ENCODE measurements at regions not wholly inside any gene's neighbourhood (a gene's known extent, or its start where the extent isn't known, plus 50 kb on each side); places are given as distances from the start of the nearest gene placed in this dataset.

DNA sequence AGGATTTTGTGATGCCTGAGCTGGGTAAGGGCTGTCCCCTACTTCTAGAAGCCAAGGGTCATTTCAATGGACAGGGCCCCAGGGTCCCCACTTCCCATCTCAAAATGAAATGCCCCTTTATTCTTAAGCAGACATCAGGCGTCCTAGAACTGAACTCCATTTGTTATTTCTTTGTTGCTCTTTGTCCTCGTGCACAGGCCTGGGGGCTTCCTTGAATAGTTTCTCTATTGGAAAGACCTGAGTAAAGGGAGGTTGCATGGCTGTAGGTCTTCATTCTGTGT, 311.4 kb upstream of the ZNF32 start:
- TF ChIP-seq, protein P1, sequence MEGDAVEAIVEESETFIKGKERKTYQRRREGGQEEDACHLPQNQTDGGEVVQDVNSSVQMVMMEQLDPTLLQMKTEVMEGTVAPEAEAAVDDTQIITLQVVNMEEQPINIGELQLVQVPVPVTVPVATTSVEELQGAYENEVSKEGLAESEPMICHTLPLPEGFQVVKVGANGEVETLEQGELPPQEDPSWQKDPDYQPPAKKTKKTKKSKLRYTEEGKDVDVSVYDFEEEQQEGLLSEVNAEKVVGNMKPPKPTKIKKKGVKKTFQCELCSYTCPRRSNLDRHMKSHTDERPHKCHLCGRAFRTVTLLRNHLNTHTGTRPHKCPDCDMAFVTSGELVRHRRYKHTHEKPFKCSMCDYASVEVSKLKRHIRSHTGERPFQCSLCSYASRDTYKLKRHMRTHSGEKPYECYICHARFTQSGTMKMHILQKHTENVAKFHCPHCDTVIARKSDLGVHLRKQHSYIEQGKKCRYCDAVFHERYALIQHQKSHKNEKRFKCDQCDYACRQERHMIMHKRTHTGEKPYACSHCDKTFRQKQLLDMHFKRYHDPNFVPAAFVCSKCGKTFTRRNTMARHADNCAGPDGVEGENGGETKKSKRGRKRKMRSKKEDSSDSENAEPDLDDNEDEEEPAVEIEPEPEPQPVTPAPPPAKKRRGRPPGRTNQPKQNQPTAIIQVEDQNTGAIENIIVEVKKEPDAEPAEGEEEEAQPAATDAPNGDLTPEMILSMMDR (conservative IDR thresholded peaks at IDR 0.05; ENCODE audit: low read depth, low read length) = no peak
- H3K4me3 ChIP-seq (ENCODE audit: low read length) = no peak overlapping the region
- DNase-seq (ENCODE audit: low read depth) = no peak

- DNase-seq (ENCODE audit: low read depth) = no peak
- TF ChIP-seq, protein P1 (conservative IDR thresholded peaks at IDR 0.05; ENCODE audit: low read depth, low read length) = no peak
- no peak overlapping the region for H3K4me3 ChIP-seq (ENCODE audit: low read length)
Measured at GRCh38 chr10:43959364-43960134, 310.9 kb upstream of the ZNF32 start.

DNA sequence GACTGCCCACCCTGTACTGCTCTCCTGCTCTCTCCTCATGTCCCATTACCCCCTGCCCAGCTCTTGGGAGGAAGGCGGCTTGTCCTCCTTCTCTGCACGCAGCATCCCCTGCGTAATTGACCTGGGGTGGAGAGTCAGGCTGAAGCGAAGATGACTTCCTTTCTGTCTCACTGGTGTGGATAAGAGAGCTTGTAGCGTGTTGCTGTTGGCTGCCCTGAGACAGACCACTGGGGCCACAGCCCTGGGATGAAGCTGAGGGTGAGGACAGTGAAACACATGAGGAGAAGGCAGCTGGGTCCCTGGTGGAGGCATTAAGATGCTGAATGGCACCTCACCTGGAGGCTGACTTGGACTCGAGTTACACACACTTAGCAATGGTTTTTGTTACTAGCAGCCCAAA, 310.3 kb upstream of the ZNF32 start:
- no peak overlapping the region for H3K4me3 ChIP-seq (ENCODE audit: low read length)
- TF ChIP-seq, protein P1 (conservative IDR thresholded peaks at IDR 0.05; ENCODE audit: low read depth, low read length) = no peak
- DNase-seq (ENCODE audit: low read depth) = no peak

GRCh38 chr10:43958071-43958432, 309.4 kb upstream of the ZNF32 start:
- no peak overlapping the region for H3K4me3 ChIP-seq (ENCODE audit: low read length)
- DNase-seq (ENCODE audit: low read depth) = no peak
- TF ChIP-seq, protein P1 (conservative IDR thresholded peaks at IDR 0.05; ENCODE audit: low read depth, low read length) = no peak

DNA sequence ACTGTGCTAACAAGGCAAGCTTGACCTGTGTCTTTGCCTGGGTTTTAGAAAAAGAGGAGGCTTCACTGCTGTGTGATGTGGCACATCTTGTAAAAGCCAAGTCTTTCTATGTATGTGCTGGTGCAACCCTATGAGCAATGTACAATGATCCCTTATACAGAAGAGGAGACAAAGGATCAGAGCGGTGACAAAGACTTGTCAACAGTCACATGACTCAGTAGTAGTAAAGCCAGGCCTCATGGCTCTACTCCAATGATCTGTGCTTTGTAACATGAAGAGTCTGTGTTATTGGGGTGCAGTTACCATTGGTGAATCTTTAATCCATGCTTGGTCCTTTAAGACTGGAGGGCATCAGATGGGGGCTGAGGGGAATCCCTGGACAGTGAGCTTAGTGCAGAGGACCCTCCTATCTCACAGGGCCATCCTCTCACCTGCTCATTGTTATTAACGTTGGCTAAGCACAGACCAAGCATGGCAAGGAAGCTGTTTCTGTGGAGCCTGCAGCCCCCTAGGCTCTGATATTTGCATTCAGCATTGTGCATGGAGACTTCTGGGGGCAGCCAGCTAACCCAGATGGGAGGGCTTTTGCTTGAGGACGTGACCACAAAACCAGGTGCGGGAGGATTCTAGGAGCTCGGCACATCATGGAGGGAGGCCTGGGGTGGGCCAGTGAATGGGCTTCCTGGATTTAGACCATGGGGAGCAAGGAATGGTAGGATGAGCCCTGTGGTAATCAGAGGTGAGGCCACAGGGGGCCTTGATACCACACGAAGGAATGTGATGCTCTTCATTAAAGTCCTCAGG, 308.8 kb upstream of the ZNF32 start:
- TF ChIP-seq, protein P1 (conservative IDR thresholded peaks at IDR 0.05; ENCODE audit: low read depth, low read length) = no peak
- H3K4me3 ChIP-seq (ENCODE audit: low read length) = no peak overlapping the region
- DNase-seq (ENCODE audit: low read depth) = no peak

GRCh38 chr10:43955978-43956377, 307.3 kb upstream of the ZNF32 start:
- DNase-seq (ENCODE audit: low read depth) = no peak
- no peak overlapping the region for H3K4me3 ChIP-seq (ENCODE audit: low read length)
- TF ChIP-seq, protein P1 (conservative IDR thresholded peaks at IDR 0.05; ENCODE audit: low read depth, low read length) = no peak
